ENCODE measurements at regions not wholly inside any gene's neighbourhood (a gene's known extent, or its start where the extent isn't known, plus 50 kb on each side); places are given as distances from the start of the nearest gene placed in this dataset.

- no peak for ATAC-seq
- TF ChIP-seq BACH2 (CRISPR knock-in tag; IDR thresholded peaks at IDR 0.05; ENCODE audit: borderline replicate concordance) = no peak
- no peak for TF ChIP-seq ZFP3 (CRISPR knock-in tag; IDR thresholded peaks at IDR 0.05)
- no peak for TF ChIP-seq GLIS3 (CRISPR knock-in tag; IDR thresholded peaks at IDR 0.05)
- no peak for TF ChIP-seq TCF4 (CRISPR knock-in tag; IDR thresholded peaks at IDR 0.05; ENCODE audit: borderline replicate concordance)
- TF ChIP-seq ZFP30 (CRISPR knock-in tag; IDR thresholded peaks at IDR 0.05) = no peak
- TF ChIP-seq ZNF565 (CRISPR knock-in tag; conservative IDR thresholded peaks at IDR 0.05; ENCODE audit: low read depth) = no peak
- no peak for TF ChIP-seq SNAI2 (CRISPR knock-in tag; IDR thresholded peaks at IDR 0.05)
- TF ChIP-seq ISL1 (CRISPR knock-in tag; IDR thresholded peaks at IDR 0.05) = no peak
- TF ChIP-seq ZNF70 (CRISPR knock-in tag; IDR thresholded peaks at IDR 0.05) = no peak
- no peak for TF ChIP-seq RARB (CRISPR knock-in tag; IDR thresholded peaks at IDR 0.05)
- no peak for TF ChIP-seq ESRRG (CRISPR knock-in tag; IDR thresholded peaks at IDR 0.05)
- TF ChIP-seq CREB5 (CRISPR knock-in tag; IDR thresholded peaks at IDR 0.05; ENCODE audit: low read depth) = no peak
- TF ChIP-seq OSR1 (CRISPR knock-in tag; IDR thresholded peaks at IDR 0.05) = no peak
- no peak for TF ChIP-seq POU6F1 (CRISPR knock-in tag; IDR thresholded peaks at IDR 0.05; ENCODE audit: borderline replicate concordance, low read depth)
- no peak for TF ChIP-seq CSRNP3 (CRISPR knock-in tag; IDR thresholded peaks at IDR 0.05)
- no peak for TF ChIP-seq ZNF8 (CRISPR knock-in tag; IDR thresholded peaks at IDR 0.05)
Observed at GRCh38 chr1:224804220-224804619, 125.3 kb upstream of the DNAH14 start.

GRCh38 chr1:224805889-224806288, 123.6 kb upstream of the DNAH14 start:
- ATAC-seq = no peak
- TF ChIP-seq OSR1 (CRISPR knock-in tag; IDR thresholded peaks at IDR 0.05) (no peak), SNAI2 (CRISPR knock-in tag; IDR thresholded peaks at IDR 0.05) (no peak), ZFP3 (CRISPR knock-in tag; IDR thresholded peaks at IDR 0.05) (no peak)

- no peak for TF ChIP-seq CSRNP3 (CRISPR knock-in tag; IDR thresholded peaks at IDR 0.05)
- TF ChIP-seq BACH2 (CRISPR knock-in tag; IDR thresholded peaks at IDR 0.05; ENCODE audit: borderline replicate concordance) = no peak
- no peak for TF ChIP-seq ZC3H10 (CRISPR knock-in tag; IDR thresholded peaks at IDR 0.05)
- TF ChIP-seq ZFP30 (CRISPR knock-in tag; IDR thresholded peaks at IDR 0.05) = no peak
- no peak for TF ChIP-seq TSHZ2 (CRISPR knock-in tag; IDR thresholded peaks at IDR 0.05)
- no peak for TF ChIP-seq ARNTL (CRISPR knock-in tag; IDR thresholded peaks at IDR 0.05; ENCODE audit: borderline replicate concordance, low read depth)
- ATAC-seq = no peak
Observed at GRCh38 chr1:224809137-224809536, 120.3 kb upstream of the DNAH14 start.

GRCh38 chr1:224809613-224810012, 119.9 kb upstream of the DNAH14 start:
- ATAC-seq = no peak
- TF ChIP-seq ESRRG (CRISPR knock-in tag; IDR thresholded peaks at IDR 0.05) (no peak), OSR1 (CRISPR knock-in tag; IDR thresholded peaks at IDR 0.05) (no peak), TOX (CRISPR knock-in tag; IDR thresholded peaks at IDR 0.05; ENCODE audit: borderline replicate concordance) (no peak), RARB (CRISPR knock-in tag; IDR thresholded peaks at IDR 0.05) (no peak), ZNF70 (CRISPR knock-in tag; IDR thresholded peaks at IDR 0.05) (no peak), CREB5 (CRISPR knock-in tag; IDR thresholded peaks at IDR 0.05; ENCODE audit: low read depth) (no peak), ISL1 (CRISPR knock-in tag; IDR thresholded peaks at IDR 0.05) (no peak), GLIS3 (CRISPR knock-in tag; IDR thresholded peaks at IDR 0.05) (no peak), ZNF8 (CRISPR knock-in tag; IDR thresholded peaks at IDR 0.05) (no peak), PPARA (CRISPR knock-in tag; IDR thresholded peaks at IDR 0.05; ENCODE audit: borderline replicate concordance) (no peak), ARNTL (CRISPR knock-in tag; IDR thresholded peaks at IDR 0.05; ENCODE audit: borderline replicate concordance, low read depth) (no peak), ZFP30 (CRISPR knock-in tag; IDR thresholded peaks at IDR 0.05) (no peak), TSHZ2 (CRISPR knock-in tag; IDR thresholded peaks at IDR 0.05) (no peak), BACH2 (CRISPR knock-in tag; IDR thresholded peaks at IDR 0.05; ENCODE audit: borderline replicate concordance) (no peak)
